Renal cortical epithelial cell (primary cell): ENCODE measurements at regions not wholly inside any gene's neighbourhood (a gene's known extent, or its start where the extent isn't known, plus 50 kb on each side); places are given as distances from the start of the nearest gene placed in this dataset.
"Not testable (repeated sequence)": the region's sequence is repeated elsewhere in the genome, so short reads cannot be mapped to it uniquely, and the experiment has no call there.

Source experiments
- DNase-seq: peaks from one replicate; pipeline ENCODE4 v3.0.0-alpha.2; 2011; ENCODE audit warnings: low read depth

DNA sequence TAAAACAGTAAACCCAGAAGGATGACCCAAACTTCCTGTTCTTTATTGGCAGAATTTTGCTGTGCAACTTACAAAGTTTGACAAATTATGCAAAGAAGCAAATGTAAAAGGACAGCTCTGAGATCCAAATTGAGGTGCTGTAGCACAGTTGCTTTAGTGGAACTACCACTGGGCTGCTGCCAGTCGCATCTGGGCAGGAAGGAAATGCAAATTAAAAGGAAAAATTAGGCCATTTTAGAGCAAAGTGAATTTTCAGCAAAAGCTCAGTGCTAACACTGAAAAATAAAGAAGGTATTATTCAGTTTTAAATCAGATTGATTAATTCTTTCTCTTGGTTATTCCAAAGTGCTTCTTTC is 104.5 kb downstream of the ZMAT3 start:
- DNase-seq, result no peak

GRCh38 chr3:178966299-178967176 is 105.1 kb downstream of the ZMAT3 start:
- DNase-seq, result peak; percentile 82

DNA sequence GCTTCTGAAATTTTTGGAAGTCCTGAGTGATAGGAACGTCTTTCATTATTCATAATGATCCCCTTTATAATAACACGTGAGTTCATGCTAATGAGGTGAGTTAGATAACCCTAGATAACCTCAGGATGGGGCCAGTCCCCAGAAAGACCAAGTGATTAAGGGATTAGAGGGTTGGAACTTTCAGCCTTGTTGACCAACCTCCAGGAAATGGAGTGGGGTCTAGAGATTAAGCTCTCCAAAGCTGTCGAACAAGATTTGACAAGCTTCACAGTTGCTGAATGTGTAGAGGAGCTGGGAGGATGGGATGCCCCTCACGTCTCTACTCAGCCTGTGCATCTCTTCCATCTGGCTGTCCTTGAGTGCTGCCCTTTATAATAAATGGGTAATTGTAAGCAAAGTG is 107.1 kb downstream of the ZMAT3 start:
- no peak for DNase-seq

- DNase-seq, result no peak
Observed at GRCh38 chr3:178960918-178961317, 110.7 kb downstream of the ZMAT3 start.

DNA sequence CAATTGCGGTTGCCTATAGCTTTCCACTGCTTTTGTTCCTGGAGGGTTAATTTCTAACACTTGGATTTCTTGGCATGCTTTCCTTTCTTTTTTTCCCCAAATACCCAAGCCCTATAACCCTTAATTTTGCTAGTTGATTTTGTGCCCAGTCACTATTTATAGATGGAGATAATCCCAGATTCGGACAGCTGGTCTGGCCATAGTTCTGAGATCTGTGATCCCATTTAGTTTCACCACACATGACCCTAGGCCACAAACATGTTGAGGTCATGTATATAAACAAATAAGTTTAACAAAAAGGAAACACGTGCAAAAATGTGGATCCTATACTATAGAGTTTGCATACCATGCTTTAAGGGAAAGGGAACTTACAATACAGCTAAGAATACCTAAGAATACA is 111.4 kb downstream of the ZMAT3 start:
- DNase-seq, result no peak

DNA sequence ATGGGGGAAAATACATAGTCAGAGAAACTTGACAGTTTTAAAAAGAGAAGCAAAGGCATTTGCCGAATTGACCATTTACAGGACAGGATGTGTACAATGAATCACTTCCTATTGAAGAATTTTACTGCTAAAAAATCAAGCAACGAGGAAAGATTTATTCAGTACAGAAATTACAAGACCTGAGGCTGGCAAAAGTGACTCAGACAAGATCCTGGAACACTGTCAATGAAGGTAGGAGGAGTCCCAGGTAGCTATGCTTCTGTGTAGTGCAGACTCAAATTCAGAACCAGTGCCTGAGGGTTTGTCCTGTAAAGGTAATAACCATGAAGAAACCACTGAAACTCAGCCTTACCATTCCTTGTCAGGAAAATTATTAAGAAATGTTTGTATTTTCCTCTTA is 120.9 kb downstream of the ZMAT3 start:
- peak; percentile 67 for DNase-seq

DNA sequence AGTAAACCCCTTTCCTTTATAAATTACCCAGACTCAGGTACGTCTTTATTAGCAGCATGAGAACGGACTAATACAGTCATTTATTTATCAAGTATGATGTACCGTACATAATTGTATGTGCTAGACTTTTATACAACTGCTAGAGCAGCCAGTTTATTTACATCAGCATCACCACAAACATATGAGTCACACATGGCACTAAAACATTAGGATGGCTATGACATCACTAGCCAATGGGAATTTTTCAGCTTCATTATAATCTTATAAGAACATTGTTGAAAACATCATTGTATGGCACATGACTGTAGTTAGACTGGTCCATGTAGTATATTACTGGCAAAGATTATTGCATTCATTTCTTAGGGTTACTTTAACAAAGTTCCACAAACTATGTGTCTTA is 121.7 kb downstream of the ZMAT3 start:
- DNase-seq, result no peak

DNA sequence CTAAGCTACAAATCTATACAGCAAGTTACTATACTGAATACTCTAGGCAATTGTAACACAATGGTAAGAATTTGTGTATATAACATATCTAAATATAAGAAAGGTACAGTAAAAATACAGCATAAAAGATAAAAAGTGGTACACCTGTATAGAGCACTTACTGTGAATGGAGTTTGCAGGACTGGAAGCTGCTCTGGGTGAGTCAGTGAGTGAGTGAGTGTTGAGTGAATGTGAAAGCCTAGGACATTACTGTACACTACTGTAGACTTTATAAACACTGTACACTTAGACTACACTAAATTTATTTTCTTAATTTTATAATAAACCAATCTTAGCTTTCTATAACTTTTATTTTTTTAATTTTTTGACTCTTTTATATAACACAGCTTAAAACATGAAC is 123.1 kb downstream of the ZMAT3 start:
- no peak for DNase-seq

GRCh38 chr3:178947738-178948137 is 123.9 kb downstream of the ZMAT3 start:
- no peak for DNase-seq

DNA sequence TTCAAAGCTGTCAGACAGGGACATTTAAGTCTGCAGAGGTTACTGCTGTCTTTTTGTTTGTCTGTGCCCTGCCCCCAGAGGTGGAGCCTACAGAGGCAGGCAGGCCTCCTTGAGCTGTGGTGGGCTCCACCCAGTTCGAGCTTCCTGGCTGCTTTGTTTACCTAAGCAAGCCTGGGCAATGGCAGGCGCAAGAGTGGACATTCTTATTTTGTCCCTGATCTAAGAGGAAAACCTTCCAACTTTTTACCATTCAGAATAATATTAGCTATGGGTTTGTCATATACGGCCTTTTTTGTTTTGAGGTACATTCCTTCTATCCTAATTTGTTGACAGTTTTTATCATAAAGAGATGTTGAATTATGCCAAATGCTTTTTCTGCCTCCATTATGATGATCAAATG is 129.3 kb downstream of the ZMAT3 start:
- not testable (repeated sequence) for DNase-seq

DNA sequence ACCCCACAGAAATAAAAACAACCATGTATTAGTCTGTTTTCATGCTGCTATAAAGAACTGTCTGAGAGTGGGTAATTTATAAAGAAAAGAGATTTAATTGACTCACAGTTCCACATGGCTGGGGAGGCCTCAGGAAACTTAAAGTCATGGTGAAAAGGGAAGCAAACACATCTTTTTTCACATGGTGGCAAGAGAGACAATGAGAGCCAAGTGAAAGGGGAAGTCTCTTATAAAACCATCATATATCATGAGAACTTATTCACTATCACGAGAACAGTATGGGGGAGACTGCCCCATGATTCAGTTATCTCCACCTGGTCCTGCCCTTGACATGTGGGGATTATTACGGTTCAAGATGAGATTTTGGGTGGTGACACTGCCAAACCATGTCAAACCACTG is 141.5 kb downstream of the ZMAT3 start:
- no peak for DNase-seq

- no peak for DNase-seq
Observed at GRCh38 chr3:178916223-178916622, 155.4 kb downstream of the ZMAT3 start.

DNA sequence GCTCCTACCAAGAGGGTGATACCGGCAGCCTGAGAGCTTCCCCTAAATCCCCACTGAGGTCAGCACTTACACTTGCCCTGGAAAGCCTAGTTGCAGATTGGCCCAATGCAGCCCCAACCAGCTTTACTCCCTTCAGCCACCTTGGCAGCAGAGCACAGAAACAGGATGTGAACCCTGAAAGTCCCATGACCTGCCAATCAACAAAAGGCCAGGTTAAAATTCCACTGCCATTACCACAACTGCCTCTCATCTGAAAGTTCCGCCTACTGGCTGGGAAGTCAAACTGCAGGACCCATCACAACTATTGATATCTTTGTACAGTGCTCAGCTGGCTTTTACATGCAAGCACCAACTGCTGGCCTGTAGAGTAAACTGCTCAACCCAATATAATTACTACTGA is 156.2 kb downstream of the ZMAT3 start:
- DNase-seq, result no peak

GRCh38 chr3:178907081-178907480 is 164.5 kb downstream of the ZMAT3 start:
- DNase-seq, result peak; percentile 2

DNA sequence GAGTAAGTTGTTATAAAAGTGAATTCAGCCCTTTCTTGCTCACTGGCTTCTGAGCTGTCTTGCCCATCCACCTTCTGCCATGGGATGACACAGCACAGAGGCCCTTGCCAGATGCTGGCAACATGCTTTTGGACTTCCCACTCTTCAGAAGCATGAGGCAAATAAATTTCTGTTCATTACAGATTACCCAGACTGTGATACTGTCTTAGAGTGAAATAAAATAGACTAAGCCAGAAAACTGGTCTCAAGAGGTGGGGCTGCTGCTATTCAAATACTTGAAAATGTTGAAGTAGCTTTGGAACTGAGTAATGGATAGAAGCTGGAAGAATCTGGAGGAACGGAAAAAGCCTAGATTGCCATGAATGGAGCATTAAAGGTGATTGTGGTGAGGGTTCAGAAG is 170.4 kb downstream of the ZMAT3 start:
- DNase-seq, result no peak

DNA sequence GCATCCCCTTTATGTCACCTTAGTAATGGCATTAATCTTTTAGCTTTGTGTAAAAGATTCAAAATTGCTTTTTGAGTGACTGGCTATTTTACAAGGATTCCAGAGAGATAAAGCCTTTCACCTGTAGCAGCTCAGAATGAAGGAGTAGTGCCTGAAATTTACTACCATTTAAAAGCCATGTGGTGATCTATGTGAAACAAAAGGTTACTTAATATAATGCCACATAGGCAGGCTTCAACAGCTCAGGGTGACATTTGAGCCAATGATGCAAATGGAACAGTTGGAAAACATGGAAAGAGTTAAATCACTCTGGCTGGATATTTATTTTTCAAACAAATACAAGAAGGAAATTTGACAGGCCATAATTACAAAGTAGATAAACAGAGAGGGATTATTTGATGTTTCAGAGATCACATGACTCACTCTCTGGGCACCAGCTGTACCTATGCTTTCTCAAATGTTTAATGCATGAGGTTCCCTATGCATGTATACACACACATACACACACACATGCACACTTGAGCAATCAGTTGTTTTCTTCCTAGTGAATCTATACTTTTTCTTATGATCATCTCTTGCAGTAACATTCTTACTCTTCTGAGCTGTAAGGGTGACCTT is 171.5 kb downstream of the ZMAT3 start:
- DNase-seq, result no peak

GRCh38 chr3:178895178-178895789 is 176.3 kb downstream of the ZMAT3 start:
- no peak for DNase-seq
